Neural cell (in vitro differentiated cells): ENCODE measurements at regions not wholly inside any gene's neighbourhood (a gene's known extent, or its start where the extent isn't known, plus 50 kb on each side); places are given as distances from the start of the nearest gene placed in this dataset.

Experiments
- H2AFZ ChIP-seq: fragments of 200-600, 300-800 bp; sonication (generic), shearing (Covaris generic); 2 replicates; pipeline ENCODE4 v1.6.0; 2014; ENCODE audit warnings: low read depth, mild to moderate bottlenecking, antibody characterized with exemption, low read length, moderate library complexity
- H3F3A ChIP-seq: fragments of 200-600 bp; shearing (Covaris generic); 2 replicates; pipeline ENCODE4 v1.6.1; 2016; ENCODE audit warnings: mild to moderate bottlenecking, moderate library complexity, mixed read lengths, antibody characterized with exemption, low read length; ENCODE audit not compliant: insufficient read depth, poor library complexity, severe bottlenecking
- H3K27ac ChIP-seq: fragments of 200-600, 300-800 bp; sonication (generic), shearing (Covaris generic); 2 replicates; pipeline ENCODE4 v1.5.1; 2014; ENCODE audit warnings: mild to moderate bottlenecking, low read length, moderate library complexity
- H3K27me3 ChIP-seq: fragments of 300-800, 200-600 bp; sonication (generic), shearing (Covaris generic); 2 replicates; pipeline ENCODE4 v1.6.0; 2014; ENCODE audit warnings: mild to moderate bottlenecking, low read depth, low read length, moderate library complexity; ENCODE audit not compliant: insufficient read depth
- H3K36me3 ChIP-seq: fragments of 300-800, 200-600 bp; sonication (generic), shearing (Covaris generic); 2 replicates; pipeline ENCODE4 v1.5.1; 2014; ENCODE audit warnings: mild to moderate bottlenecking, antibody characterized with exemption, low read length, moderate library complexity; ENCODE audit not compliant: insufficient read depth
- H3K4me2 ChIP-seq: fragments of 300-800, 200-600 bp; sonication (generic), shearing (Covaris generic); 2 replicates; pipeline ENCODE4 v1.6.0; 2014; ENCODE audit warnings: mild to moderate bottlenecking, low read length
- H3K4me3 ChIP-seq: fragments of 300-800, 200-600 bp; sonication (generic), shearing (Covaris generic); 2 replicates; pipeline ENCODE4 v1.5.1; 2014; ENCODE audit warnings: mild to moderate bottlenecking, low read length, moderate library complexity
- H3K79me2 ChIP-seq: fragments of 200-600 bp; shearing (Covaris generic); replicated peaks from 2 replicates; pipeline ENCODE4 v1.6.0; 2014; ENCODE audit warnings: mild to moderate bottlenecking, low read length, moderate library complexity; ENCODE audit not compliant: insufficient read depth
- H3K9ac ChIP-seq: fragments of 300-800, 200-600 bp; sonication (generic), shearing (Covaris generic); 2 replicates; pipeline ENCODE4 v1.6.1; 2016; ENCODE audit warnings: mild to moderate bottlenecking, low read length, mixed read lengths
- H3K9me2 ChIP-seq: fragments of 200-600 bp; shearing (Covaris generic); 2 replicates; pipeline ENCODE4 v1.6.1; 2016; ENCODE audit warnings: mild to moderate bottlenecking, low read length, mixed read lengths; ENCODE audit not compliant: insufficient read depth
- H3K9me3 ChIP-seq: fragments of 200-600, 300-800 bp; sonication (generic), shearing (Covaris generic); 2 replicates; pipeline ENCODE4 v1.6.1; 2016; ENCODE audit warnings: mild to moderate bottlenecking, mixed run types, low read length, moderate library complexity, mixed read lengths
- H4K20me1 ChIP-seq: fragments of 200-600 bp; shearing (Covaris generic); 2 replicates; pipeline ENCODE4 v1.6.1; 2016; ENCODE audit warnings: mild to moderate bottlenecking, mixed run types; ENCODE audit not compliant: insufficient read depth
- CTCF ChIP-seq: fragments of 450-650 bp; IDR thresholded peaks from 2 replicates; pipeline ENCODE4 v1.5.1; 2014; ENCODE audit warnings: antibody characterized with exemption, mild to moderate bottlenecking, moderate library complexity; ENCODE audit not compliant: poor library complexity, severe bottlenecking
- EP300 ChIP-seq: fragments of 450-650 bp; conservative IDR thresholded peaks from 2 replicates; pipeline ENCODE4 v1.6.1; 2014; ENCODE audit warnings: antibody characterized with exemption, mild to moderate bottlenecking, moderate library complexity; ENCODE audit not compliant: poor library complexity, severe bottlenecking
- EZH2 ChIP-seq: fragments of 200-600, 300-800 bp; shearing (Covaris generic), sonication (generic); IDR thresholded peaks from 2 replicates; pipeline ENCODE4 v1.6.1; 2014; ENCODE audit warnings: antibody characterized with exemption, low read length, borderline replicate concordance, mild to moderate bottlenecking; ENCODE audit not compliant: insufficient read depth, poor library complexity, severe bottlenecking
- MXI1 ChIP-seq: fragments of 450-650 bp; conservative IDR thresholded peaks from 2 replicates; pipeline ENCODE4 v1.6.1; 2014; ENCODE audit warnings: antibody characterized with exemption, mild to moderate bottlenecking; ENCODE audit not compliant: poor library complexity, severe bottlenecking
- POLR2AphosphoS5 ChIP-seq: IDR thresholded peaks from 2 replicates; pipeline ENCODE4 v1.6.1; 2012
- RAD21 ChIP-seq: fragments of 450-650 bp; conservative IDR thresholded peaks from 2 replicates; pipeline ENCODE4 v1.6.1; 2014; ENCODE audit warnings: antibody characterized with exemption, mild to moderate bottlenecking, moderate library complexity
- REST ChIP-seq: IDR thresholded peaks from 2 replicates; pipeline ENCODE4 v1.6.1; 2012; ENCODE audit warnings: borderline replicate concordance
- SMC3 ChIP-seq: fragments of 450-650 bp; conservative IDR thresholded peaks from 2 replicates; pipeline ENCODE4 v1.6.1; 2014; ENCODE audit warnings: antibody characterized with exemption, mild to moderate bottlenecking, moderate library complexity; ENCODE audit not compliant: poor library complexity
- TAF1 ChIP-seq: IDR thresholded peaks from 2 replicates; pipeline ENCODE4 v1.6.1; 2012; ENCODE audit warnings: low read depth

- Histone ChIP-seq H3K27me3 (no peaks in the 10 kb centered on the region), H3K27ac (no peak overlapping the region), H3K9me3 (no peaks in the 10 kb centered on the region), H3K79me2 (no peaks in the 10 kb centered on the region), H3K9me2 (no peaks in the 10 kb centered on the region), H4K20me1 (no peaks in the 10 kb centered on the region), H3K9ac (no peak overlapping the region), H3K4me2 (no peak overlapping the region), H2AFZ (no peak overlapping the region), H3K36me3 (no peaks in the 10 kb centered on the region), H3K4me3 (no peak overlapping the region), H3F3A (no peaks in the 10 kb centered on the region)
- TF ChIP-seq CTCF (no peak), TAF1 (no peak), POLR2AphosphoS5 (no peak), EZH2 (no peak), RAD21 (no peak), REST (no peak), SMC3 (no peak), MXI1 (no peak), EP300 (no peak)
Measured at GRCh38 chr18:66749481-66750035, 145.7 kb upstream of the CDH19 start.

DNA sequence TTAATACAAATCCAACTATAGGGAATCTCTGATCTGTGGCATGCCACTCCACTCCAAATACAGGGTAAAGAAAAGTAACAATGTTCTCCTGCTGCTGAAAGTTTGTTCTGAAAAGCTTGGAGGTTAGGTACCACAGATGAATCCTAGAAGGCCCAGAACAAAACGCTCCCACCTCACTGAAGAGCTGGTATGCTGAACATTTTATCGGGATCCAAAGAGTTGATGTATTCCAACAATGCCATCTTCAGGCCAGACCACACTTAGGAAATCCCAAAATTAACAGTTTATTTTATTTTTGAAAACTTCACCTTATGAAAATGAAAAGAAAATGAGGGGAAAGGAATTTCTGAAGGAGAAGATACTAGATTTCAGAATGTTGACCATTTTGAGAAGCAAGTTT, 145.1 kb upstream of the CDH19 start:
- no peaks in the 10 kb centered on the region for H3K79me2 ChIP-seq
- no peaks in the 10 kb centered on the region for H4K20me1 ChIP-seq
- no peak overlapping the region for H3K4me2 ChIP-seq
- H3K9ac ChIP-seq: no peak overlapping the region
- H2AFZ ChIP-seq: no peak overlapping the region
- H3K27me3 ChIP-seq: no peaks in the 10 kb centered on the region
- H3K9me2 ChIP-seq: no peaks in the 10 kb centered on the region
- H3K36me3 ChIP-seq: no peaks in the 10 kb centered on the region
- H3K9me3 ChIP-seq: no peaks in the 10 kb centered on the region
- TF ChIP-seq TAF1: no peak
- TF ChIP-seq EZH2: no peak
- no peak for TF ChIP-seq MXI1
- TF ChIP-seq POLR2AphosphoS5: no peak
- TF ChIP-seq EP300: no peak
- no peak for TF ChIP-seq SMC3
- TF ChIP-seq REST: no peak
- peak; percentile 39 for TF ChIP-seq CTCF
- peak; percentile 46 for TF ChIP-seq RAD21
- H3K27ac ChIP-seq: no peak overlapping the region
- no peak overlapping the region for H3K4me3 ChIP-seq
- H3F3A ChIP-seq: no peaks in the 10 kb centered on the region
